SU-DHL-6 (cell line): ENCODE measurements at regions not wholly inside any gene's neighbourhood (a gene's known extent, or its start where the extent isn't known, plus 50 kb on each side); places are given as distances from the start of the nearest gene placed in this dataset.

ENCODE experiments used
- H2AFZ ChIP-seq: fragments of 200-600 bp; sonication (generic); 2 replicates; pipeline ENCODE4 v1.6.1; 2014; ENCODE audit warnings: low read depth, mild to moderate bottlenecking, moderate library complexity, mixed read lengths, antibody characterized with exemption, low read length; ENCODE audit not compliant: severe bottlenecking
- H3F3A ChIP-seq: fragments of 200-600 bp; shearing (Covaris generic); 2 replicates; pipeline ENCODE4 v1.6.0; 2016; ENCODE audit warnings: antibody characterized with exemption, mild to moderate bottlenecking; ENCODE audit not compliant: insufficient read depth
- H3K27ac ChIP-seq: fragments of 200-600 bp; sonication (generic); 2 replicates; pipeline ENCODE4 v1.5.1; 2016; ENCODE audit warnings: low read depth, mild to moderate bottlenecking, low read length, moderate library complexity, mixed read lengths
- H3K27me3 ChIP-seq: fragments of 200-600 bp; sonication (generic), shearing (Covaris generic); 2 replicates; pipeline ENCODE4 v1.6.0; 2014; ENCODE audit warnings: mild to moderate bottlenecking, low read length
- H3K36me3 ChIP-seq: fragments of 200-600 bp; sonication (generic); 2 replicates; pipeline ENCODE4 v1.6.1; 2014; ENCODE audit warnings: mild to moderate bottlenecking, low read length, mixed read lengths
- H3K4me2 ChIP-seq: fragments of 300-600, 200-600 bp; shearing (Covaris generic), sonication (generic); 2 replicates; pipeline ENCODE4 v1.6.0; 2014; ENCODE audit warnings: low read length, low read depth, mild to moderate bottlenecking; ENCODE audit not compliant: poor library complexity, severe bottlenecking
- H3K4me3 ChIP-seq: fragments of 200-600 bp; sonication (generic); 2 replicates; pipeline ENCODE4 v1.5.1; 2014; ENCODE audit warnings: antibody characterized with exemption, low read length, mild to moderate bottlenecking, mixed read lengths; ENCODE audit not compliant: insufficient read depth, poor library complexity, severe bottlenecking
- H3K79me2 ChIP-seq: fragments of 200-600 bp; sonication (generic); 2 replicates; pipeline ENCODE4 v1.6.1; 2014; ENCODE audit warnings: mild to moderate bottlenecking, low read length, moderate library complexity; ENCODE audit not compliant: insufficient read depth
- H3K9ac ChIP-seq: fragments of 200-600 bp; sonication (generic); 2 replicates; pipeline ENCODE4 v1.7.0; 2014; ENCODE audit warnings: mild to moderate bottlenecking, low read length
- H3K9me2 ChIP-seq: fragments of 200-600 bp; sonication (generic); replicated peaks from 2 replicates; pipeline ENCODE4 v1.6.1; 2014; ENCODE audit warnings: low read length; ENCODE audit not compliant: insufficient read depth
- H3K9me3 ChIP-seq: fragments of 200-600 bp; sonication (generic); 2 replicates; pipeline ENCODE4 v1.6.1; 2014; ENCODE audit warnings: low read length, mixed read lengths; ENCODE audit not compliant: insufficient read depth
- H4K20me1 ChIP-seq: fragments of 200-600 bp; sonication (generic); 2 replicates; pipeline ENCODE4 v1.6.1; 2014; ENCODE audit warnings: low read depth, mild to moderate bottlenecking, antibody characterized with exemption, low read length, moderate library complexity, mixed read lengths
- CTCF ChIP-seq: fragments of 200-600 bp; sonication (generic); IDR thresholded peaks from one replicate; pipeline ENCODE4 v1.5.1; 2017; ENCODE audit warnings: antibody characterized with exemption, mild to moderate bottlenecking, low read length, moderate library complexity; ENCODE audit not compliant: insufficient read depth, poor library complexity, severe bottlenecking
- EZH2phosphoT487 ChIP-seq: fragments of 200-600 bp; sonication (generic), shearing (Covaris generic); conservative IDR thresholded peaks from 2 replicates; pipeline ENCODE4 v1.6.1; 2018; ENCODE audit warnings: mild to moderate bottlenecking, antibody characterized with exemption, low read length, moderate library complexity, mixed read lengths

- Histone ChIP-seq H3K79me2 (no peaks in the 10 kb centered on the region), H3K9ac (no peak overlapping the region), H3K4me3 (no peak overlapping the region), H3K27ac (no peak overlapping the region), H3K27me3 (0 out of 2 replicates have a peak, but pooled peaks cover 5% of the 10 kb centered on the region), H4K20me1 (no peaks in the 10 kb centered on the region), H3K4me2 (no peak overlapping the region), H2AFZ (no peak overlapping the region), H3K9me2 (no peaks in the 10 kb centered on the region), H3K36me3 (no peaks in the 10 kb centered on the region), H3K9me3 (no peaks in the 10 kb centered on the region), H3F3A (no peaks in the 10 kb centered on the region)
- no peak for TF ChIP-seq CTCF
- TF ChIP-seq EZH2phosphoT487 = no peak
Observed at GRCh38 chr1:244354810-244355278, 96.9 kb downstream of the ADSS2 start.

- Histone ChIP-seq H3K9me3 (no peaks in the 10 kb centered on the region), H3K79me2 (no peaks in the 10 kb centered on the region), H3K27ac (no peak overlapping the region), H3K9ac (no peak overlapping the region), H3F3A (no peaks in the 10 kb centered on the region), H4K20me1 (no peaks in the 10 kb centered on the region), H3K27me3 (0 out of 2 replicates have a peak, but pooled peaks cover 5% of the 10 kb centered on the region), H3K9me2 (no peaks in the 10 kb centered on the region), H2AFZ (no peak overlapping the region), H3K4me2 (no peak overlapping the region), H3K4me3 (no peak overlapping the region), H3K36me3 (no peaks in the 10 kb centered on the region)
- TF ChIP-seq CTCF (no peak), EZH2phosphoT487 (no peak)
Observed at GRCh38 chr1:244356376-244356775, 95.3 kb downstream of the ADSS2 start.
